GM18867 (cell line): ENCODE measurements at regions not wholly inside any gene's neighbourhood (a gene's known extent, or its start where the extent isn't known, plus 50 kb on each side); places are given as distances from the start of the nearest gene placed in this dataset.
"Not testable (repeated sequence)": the region's sequence is repeated elsewhere in the genome, so short reads cannot be mapped to it uniquely, and the experiment has no call there.

Source experiments
- ATAC-seq: cut with Tn5 transposase; IDR thresholded peaks from one replicate; pipeline ENCODE4 v1.9.1; 2021; ENCODE audit warnings: mild to moderate bottlenecking, moderate library complexity; ENCODE audit not compliant: unreplicated experiment

GRCh38 chr4:45283352-45283751, 557.0 kb upstream of the GNPDA2 start:
- no peak for ATAC-seq

GRCh38 chr4:45280121-45280520, 553.8 kb upstream of the GNPDA2 start:
- no peak for ATAC-seq

GRCh38 chr4:45275862-45276261, 549.5 kb upstream of the GNPDA2 start:
- no peak for ATAC-seq

- not testable (repeated sequence) for ATAC-seq
These were observed 521.8 kb upstream of the GNPDA2 start for GRCh38 chr4:45248106-45248505.

GRCh38 chr4:45241976-45242375, 515.6 kb upstream of the GNPDA2 start:
- ATAC-seq: no peak

GRCh38 chr4:45229206-45229605, 502.9 kb upstream of the GNPDA2 start:
- ATAC-seq: no peak

GRCh38 chr4:45215976-45216542, 489.7 kb upstream of the GNPDA2 start:
- ATAC-seq: no peak

- ATAC-seq: not testable (repeated sequence)
These were observed 482.1 kb upstream of the GNPDA2 start for GRCh38 chr4:45208476-45208875.

GRCh38 chr4:45207864-45208331, 481.5 kb upstream of the GNPDA2 start:
- ATAC-seq: not testable (repeated sequence)

- not testable (repeated sequence) for ATAC-seq
These were observed 481.0 kb upstream of the GNPDA2 start for GRCh38 chr4:45207241-45207863.

GRCh38 chr4:45199736-45200135, 473.4 kb upstream of the GNPDA2 start:
- ATAC-seq: no peak

GRCh38 chr4:45188501-45188900, 462.1 kb upstream of the GNPDA2 start:
- no peak for ATAC-seq

GRCh38 chr4:45186249-45186648, 459.9 kb upstream of the GNPDA2 start:
- ATAC-seq: no peak

- ATAC-seq: no peak
These were observed 457.5 kb upstream of the GNPDA2 start for GRCh38 chr4:45183905-45184304.

GRCh38 chr4:45172636-45173035, 446.3 kb upstream of the GNPDA2 start:
- no peak for ATAC-seq

GRCh38 chr4:45160951-45161350, 434.6 kb upstream of the GNPDA2 start:
- ATAC-seq: no peak

GRCh38 chr4:45155081-45155777, 428.9 kb upstream of the GNPDA2 start:
- no peak for ATAC-seq

GRCh38 chr4:45147866-45148265, 421.5 kb upstream of the GNPDA2 start:
- no peak for ATAC-seq

- no peak for ATAC-seq
These were observed 404.7 kb upstream of the GNPDA2 start for GRCh38 chr4:45131020-45131419.

- no peak for ATAC-seq
These were observed 396.1 kb upstream of the GNPDA2 start for GRCh38 chr4:45122406-45122805.

GRCh38 chr4:45121426-45121975, 395.1 kb upstream of the GNPDA2 start:
- no peak for ATAC-seq

- ATAC-seq: peak; percentile 63
These were observed 393.8 kb upstream of the GNPDA2 start for GRCh38 chr4:45120163-45120562.
